ENCODE measurements at regions not wholly inside any gene's neighbourhood (a gene's known extent, or its start where the extent isn't known, plus 50 kb on each side); places are given as distances from the start of the nearest gene placed in this dataset.

- no peak for DNase-seq
- H3K4me2 ChIP-seq (ENCODE audit: low read length): no peak overlapping the region
- no peaks in the 10 kb centered on the region for H3K4me1 ChIP-seq (ENCODE audit: control insufficient read depth in 1 of 2, insufficient read depth in 2 of 2, low read length in 2 of 2)
- H3K79me1 ChIP-seq (ENCODE audit: low read length): no peaks in the 10 kb centered on the region
- H2AK5ac ChIP-seq (ENCODE audit: low read length): no peak overlapping the region
- H3K9me3 ChIP-seq (ENCODE audit: insufficient read depth, low read depth, low read length): no peaks in the 10 kb centered on the region
- no peak overlapping the region for H4K91ac ChIP-seq (ENCODE audit: low read depth, low read length)
- no peak overlapping the region for H3K14ac ChIP-seq (ENCODE audit: low read length)
- H4K12ac ChIP-seq (ENCODE audit: low read depth, low read length): no peak overlapping the region
- WGBS (ENCODE audit: extremely low coverage, insufficient coverage, insufficient read length): no CpG with 5 or more reads among the region's 3 CpGs
- no peak overlapping the region for H2BK12ac ChIP-seq (ENCODE audit: low read length)
- no peaks in the 10 kb centered on the region for H3K27me3 ChIP-seq (ENCODE audit: insufficient read depth, low read length)
- H3K79me2 ChIP-seq (ENCODE audit: control insufficient read depth, insufficient read depth, low read length, poor library complexity): no peaks in the 10 kb centered on the region
- no peak overlapping the region for H3K4ac ChIP-seq (ENCODE audit: low read depth, low read length)
- H3K4me3 ChIP-seq (ENCODE audit: low read depth, low read length): no peak overlapping the region
- no peak overlapping the region for H3K9ac ChIP-seq (ENCODE audit: low read length)
- H2BK5ac ChIP-seq (ENCODE audit: low read depth, low read length, poor library complexity): no peak overlapping the region
- H3K36me3 ChIP-seq (ENCODE audit: control insufficient read depth in 1 of 2, insufficient read depth in 2 of 2, low read length in 2 of 2): no peaks in the 10 kb centered on the region
- no peak overlapping the region for H3K23ac ChIP-seq (ENCODE audit: low read length)
- H2AFZ ChIP-seq (ENCODE audit: insufficient read depth, low read length, poor library complexity): no peak overlapping the region
- no peak overlapping the region for H4K8ac ChIP-seq (ENCODE audit: low read depth, low read length)
- no peak overlapping the region for H3K27ac ChIP-seq (ENCODE audit: low read depth, low read length)
- no peak overlapping the region for H3K18ac ChIP-seq (ENCODE audit: low read length)
- H2BK120ac ChIP-seq (ENCODE audit: insufficient read depth, low read length, poor library complexity): no peak overlapping the region
These were observed 484.4 kb downstream of the ZNF804A start for GRCh38 chr2:185082749-185083148.

- H3K4ac ChIP-seq (ENCODE audit: low read depth, low read length): no peak overlapping the region
- no peak overlapping the region for H4K12ac ChIP-seq (ENCODE audit: low read depth, low read length)
- no peaks in the 10 kb centered on the region for H3K4me1 ChIP-seq (ENCODE audit: control insufficient read depth in 1 of 2, insufficient read depth in 2 of 2, low read length in 2 of 2)
- H2BK120ac ChIP-seq (ENCODE audit: insufficient read depth, low read length, poor library complexity): no peak overlapping the region
- H3K27ac ChIP-seq (ENCODE audit: low read depth, low read length): no peak overlapping the region
- no peak overlapping the region for H3K14ac ChIP-seq (ENCODE audit: low read length)
- no peaks in the 10 kb centered on the region for H3K27me3 ChIP-seq (ENCODE audit: insufficient read depth, low read length)
- H2AFZ ChIP-seq (ENCODE audit: insufficient read depth, low read length, poor library complexity): no peak overlapping the region
- no peak overlapping the region for H2AK5ac ChIP-seq (ENCODE audit: low read length)
- H4K8ac ChIP-seq (ENCODE audit: low read depth, low read length): no peak overlapping the region
- no CpG with 5 or more reads among the region's 2 CpGs for WGBS (ENCODE audit: extremely low coverage, insufficient coverage, insufficient read length)
- H4K91ac ChIP-seq (ENCODE audit: low read depth, low read length): no peak overlapping the region
- peaks cover 1% of the 10 kb centered on the region for H3K9me3 ChIP-seq (ENCODE audit: insufficient read depth, low read depth, low read length)
- H2BK5ac ChIP-seq (ENCODE audit: low read depth, low read length, poor library complexity): no peak overlapping the region
- H3K4me3 ChIP-seq (ENCODE audit: low read depth, low read length): no peak overlapping the region
- no peak overlapping the region for H3K4me2 ChIP-seq (ENCODE audit: low read length)
- no peak overlapping the region for H3K9ac ChIP-seq (ENCODE audit: low read length)
- H3K23ac ChIP-seq (ENCODE audit: low read length): no peak overlapping the region
- no peaks in the 10 kb centered on the region for H3K79me2 ChIP-seq (ENCODE audit: control insufficient read depth, insufficient read depth, low read length, poor library complexity)
- no peak for DNase-seq
- no peaks in the 10 kb centered on the region for H3K36me3 ChIP-seq (ENCODE audit: control insufficient read depth in 1 of 2, insufficient read depth in 2 of 2, low read length in 2 of 2)
- no peaks in the 10 kb centered on the region for H3K79me1 ChIP-seq (ENCODE audit: low read length)
- no peak overlapping the region for H3K18ac ChIP-seq (ENCODE audit: low read length)
- H2BK12ac ChIP-seq (ENCODE audit: low read length): no peak overlapping the region
These were observed 510.3 kb downstream of the ZNF804A start for GRCh38 chr2:185108588-185108987.

GRCh38 chr2:185127412-185127811, 529.1 kb downstream of the ZNF804A start:
- DNase-seq: no peak
- no peak overlapping the region for H2BK12ac ChIP-seq (ENCODE audit: low read length)
- no peaks in the 10 kb centered on the region for H3K79me1 ChIP-seq (ENCODE audit: low read length)
- H3K9me3 ChIP-seq (ENCODE audit: insufficient read depth, low read depth, low read length): no peaks in the 10 kb centered on the region
- no peak overlapping the region for H3K27ac ChIP-seq (ENCODE audit: low read depth, low read length)
- WGBS (ENCODE audit: extremely low coverage, insufficient coverage, insufficient read length): no CpG with 5 or more reads among the region's 1 CpG
- no peak overlapping the region for H2AFZ ChIP-seq (ENCODE audit: insufficient read depth, low read length, poor library complexity)
- no peak overlapping the region for H2BK5ac ChIP-seq (ENCODE audit: low read depth, low read length, poor library complexity)
- no peak overlapping the region for H2AK5ac ChIP-seq (ENCODE audit: low read length)
- no peaks in the 10 kb centered on the region for H3K4me1 ChIP-seq (ENCODE audit: control insufficient read depth in 1 of 2, insufficient read depth in 2 of 2, low read length in 2 of 2)
- no peak overlapping the region for H2BK120ac ChIP-seq (ENCODE audit: insufficient read depth, low read length, poor library complexity)
- no peaks in the 10 kb centered on the region for H3K27me3 ChIP-seq (ENCODE audit: insufficient read depth, low read length)
- no peak overlapping the region for H3K4me2 ChIP-seq (ENCODE audit: low read length)
- no peak overlapping the region for H3K4me3 ChIP-seq (ENCODE audit: low read depth, low read length)
- H3K4ac ChIP-seq (ENCODE audit: low read depth, low read length): no peak overlapping the region
- H3K79me2 ChIP-seq (ENCODE audit: control insufficient read depth, insufficient read depth, low read length, poor library complexity): no peaks in the 10 kb centered on the region
- no peaks in the 10 kb centered on the region for H3K36me3 ChIP-seq (ENCODE audit: control insufficient read depth in 1 of 2, insufficient read depth in 2 of 2, low read length in 2 of 2)
- H4K12ac ChIP-seq (ENCODE audit: low read depth, low read length): no peak overlapping the region
- H4K8ac ChIP-seq (ENCODE audit: low read depth, low read length): no peak overlapping the region
- no peak overlapping the region for H3K23ac ChIP-seq (ENCODE audit: low read length)
- H3K18ac ChIP-seq (ENCODE audit: low read length): no peak overlapping the region
- H4K91ac ChIP-seq (ENCODE audit: low read depth, low read length): no peak overlapping the region
- H3K14ac ChIP-seq (ENCODE audit: low read length): no peak overlapping the region
- no peak overlapping the region for H3K9ac ChIP-seq (ENCODE audit: low read length)

GRCh38 chr2:185128346-185128745, 530.0 kb downstream of the ZNF804A start:
- no peak overlapping the region for H3K9ac ChIP-seq (ENCODE audit: low read length)
- H3K36me3 ChIP-seq (ENCODE audit: control insufficient read depth in 1 of 2, insufficient read depth in 2 of 2, low read length in 2 of 2): no peaks in the 10 kb centered on the region
- no peak overlapping the region for H3K4me3 ChIP-seq (ENCODE audit: low read depth, low read length)
- H4K12ac ChIP-seq (ENCODE audit: low read depth, low read length): no peak overlapping the region
- no peaks in the 10 kb centered on the region for H3K79me2 ChIP-seq (ENCODE audit: control insufficient read depth, insufficient read depth, low read length, poor library complexity)
- no peak for DNase-seq
- H4K91ac ChIP-seq (ENCODE audit: low read depth, low read length): no peak overlapping the region
- peaks cover 2% of the 10 kb centered on the region for H3K9me3 ChIP-seq (ENCODE audit: insufficient read depth, low read depth, low read length)
- H2AFZ ChIP-seq (ENCODE audit: insufficient read depth, low read length, poor library complexity): no peak overlapping the region
- no peaks in the 10 kb centered on the region for H3K79me1 ChIP-seq (ENCODE audit: low read length)
- no peaks in the 10 kb centered on the region for H3K27me3 ChIP-seq (ENCODE audit: insufficient read depth, low read length)
- H3K4ac ChIP-seq (ENCODE audit: low read depth, low read length): no peak overlapping the region
- H3K23ac ChIP-seq (ENCODE audit: low read length): no peak overlapping the region
- H3K27ac ChIP-seq (ENCODE audit: low read depth, low read length): no peak overlapping the region
- H2BK120ac ChIP-seq (ENCODE audit: insufficient read depth, low read length, poor library complexity): no peak overlapping the region
- H3K4me1 ChIP-seq (ENCODE audit: control insufficient read depth in 1 of 2, insufficient read depth in 2 of 2, low read length in 2 of 2): no peaks in the 10 kb centered on the region
- no peak overlapping the region for H3K14ac ChIP-seq (ENCODE audit: low read length)
- H2BK12ac ChIP-seq (ENCODE audit: low read length): no peak overlapping the region
- no peak overlapping the region for H2BK5ac ChIP-seq (ENCODE audit: low read depth, low read length, poor library complexity)
- H4K8ac ChIP-seq (ENCODE audit: low read depth, low read length): no peak overlapping the region
- no peak overlapping the region for H3K18ac ChIP-seq (ENCODE audit: low read length)
- no peak overlapping the region for H3K4me2 ChIP-seq (ENCODE audit: low read length)
- no peak overlapping the region for H2AK5ac ChIP-seq (ENCODE audit: low read length)

Data from trophoblast cell (in vitro differentiated cells and primary cell).